ENCODE measurements at regions not wholly inside any gene's neighbourhood (a gene's known extent, or its start where the extent isn't known, plus 50 kb on each side); places are given as distances from the start of the nearest gene placed in this dataset.

- DNase-seq: no peak
Observed at GRCh38 chr4:3818371-3818770, 52.2 kb downstream of the ADRA2C start.

GRCh38 chr4:3819210-3819919 lies 53.2 kb downstream of the ADRA2C start:
- DNase-seq: no peak

- DNase-seq: no peak
Observed at GRCh38 chr4:3820016-3820805, 54.0 kb downstream of the ADRA2C start.

- DNase-seq: no peak
Observed at GRCh38 chr4:3820806-3821579, 54.8 kb downstream of the ADRA2C start.

GRCh38 chr4:3821580-3822229 lies 55.5 kb downstream of the ADRA2C start:
- DNase-seq: no peak

- DNase-seq: no peak
Observed at GRCh38 chr4:3822230-3822947, 56.2 kb downstream of the ADRA2C start.

GRCh38 chr4:3823496-3824341 lies 57.5 kb downstream of the ADRA2C start:
- no peak for DNase-seq

- DNase-seq: no peak
Observed at GRCh38 chr4:3824521-3825270, 58.5 kb downstream of the ADRA2C start.

GRCh38 chr4:3825530-3825929 lies 59.3 kb downstream of the ADRA2C start:
- DNase-seq: no peak

GRCh38 chr4:3826247-3827172 lies 60.3 kb downstream of the ADRA2C start:
- no peak for DNase-seq

- no peak for DNase-seq
Observed at GRCh38 chr4:3827616-3828492, 61.7 kb downstream of the ADRA2C start.

- no peak for DNase-seq
Observed at GRCh38 chr4:3828546-3828945, 62.4 kb downstream of the ADRA2C start.

GRCh38 chr4:3829211-3829955 lies 63.2 kb downstream of the ADRA2C start:
- DNase-seq: no peak

GRCh38 chr4:3829956-3830773 lies 64.0 kb downstream of the ADRA2C start:
- no peak for DNase-seq

- no peak for DNase-seq
Observed at GRCh38 chr4:3830774-3831528, 64.8 kb downstream of the ADRA2C start.

GRCh38 chr4:3831529-3832150 lies 65.5 kb downstream of the ADRA2C start:
- DNase-seq: no peak

All from GDM1 (cell line).